K562 (cell line): ENCODE measurements at regions not wholly inside any gene's neighbourhood (a gene's known extent, or its start where the extent isn't known, plus 50 kb on each side); places are given as distances from the start of the nearest gene placed in this dataset.

Experiments
- ATAC-seq: fragments of 200-7000 bp; cut with Tn5 transposase; 3 replicates; pipeline ENCODE4 v1.9.1; 2020; ENCODE audit warnings: moderate library complexity
- BruUV-seq: library from RNA; stranded (reverse); fragments of 400-500 nt; replicated peaks from 2 replicates; lab custom pipeline; 2021; lab: Mats Ljungman, UMichigan
- CTCF ChIA-PET: fragments of 300-600 bp; formaldehyde crosslinking; extraction: SDS; loops from one replicate; lab custom pipeline; 2021; ENCODE audit warnings: low intra/inter-chr PET ratio; lab: Yijun Ruan, JAX
- POLR2A ChIA-PET: fragments of 300-600, 350-650 bp; sonication (Branson Sonifier 250); formaldehyde crosslinking; extraction: SDS; loops from one replicate; lab custom pipeline; 2021; ENCODE audit warnings: antibody characterized with exemption, inconsistent platforms; lab: Yijun Ruan, JAX
- DNase-seq, 4 experiments: peaks; one replicate each; pipeline versions ENCODE4 v3.0.0 to v3.0.0-alpha.2; 2011 to 2018; ENCODE audit warnings: low spot score in 3 of 4, mixed read lengths in 3 of 4; ENCODE audit errors: extremely low read depth in 1 of 4
- FAIRE-seq: peaks from 2 replicates; lab custom pipeline; 2011; peaks lifted over from hg19 to GRCh38; lab: Jason Lieb, UNC
- H2AFZ ChIP-seq: 2 replicates; pipeline ENCODE4 v1.6.0; 2011; ENCODE audit warnings: low read depth, low read length, control low read depth, inconsistent platforms
- H3K27ac ChIP-seq: fragments of 200-600 bp; 3 replicates; pipeline ENCODE4 v1.8.0; 2011; ENCODE audit warnings: low read depth, mild to moderate bottlenecking, control low read depth, inconsistent platforms, low read length, moderate library complexity, mixed read lengths; ENCODE audit errors: extremely low read depth
- H3K27me3 ChIP-seq, 2 experiments: fragments of 300-600 bp in 1 of 2; 2 replicates in 1 of 2; 3 replicates in 1 of 2; pipeline versions ENCODE4 v1.6.0 to v1.8.0; 2011; ENCODE audit warnings: inconsistent platforms in 2 of 2, low read length in 2 of 2, mild to moderate bottlenecking in 1 of 2, mixed read lengths in 1 of 2, moderate library complexity in 1 of 2; ENCODE audit not compliant: control insufficient read depth in 2 of 2, insufficient read depth in 2 of 2
- H3K36me3 ChIP-seq: fragments of 300-600 bp; 3 replicates; pipeline ENCODE4 v1.8.0; 2011; ENCODE audit warnings: mild to moderate bottlenecking, low read length, inconsistent platforms; ENCODE audit not compliant: control insufficient read depth, insufficient read depth
- H3K4me1 ChIP-seq, 2 experiments: fragments of 200-600 bp in 1 of 2; replicated peaks in 1 of 2; 2 replicates in 1 of 2; 3 replicates in 1 of 2; pipeline versions ENCODE4 v1.5.1 to v1.8.0; 2011; ENCODE audit warnings: inconsistent platforms in 2 of 2, low read length in 2 of 2, mild to moderate bottlenecking in 1 of 2, mixed read lengths in 1 of 2, moderate library complexity in 1 of 2; ENCODE audit not compliant: control insufficient read depth in 2 of 2, insufficient read depth in 2 of 2
- H3K4me2 ChIP-seq: 2 replicates; pipeline ENCODE4 v1.6.1; 2011; ENCODE audit warnings: low read length, control low read depth, inconsistent platforms, mixed read lengths; ENCODE audit not compliant: insufficient read depth
- H3K4me3 ChIP-seq: fragments of 200-600 bp; sonication (generic), shearing (Covaris generic); 2 replicates; pipeline ENCODE4 v1.5.1; 2016; ENCODE audit warnings: control low read depth, inconsistent platforms
- H3K79me2 ChIP-seq: fragments of 200-600 bp; 3 replicates; pipeline ENCODE4 v1.8.0; 2011; ENCODE audit warnings: low read length, inconsistent platforms; ENCODE audit not compliant: control insufficient read depth, insufficient read depth
- H3K9ac ChIP-seq, 2 experiments: 2 replicates each; pipeline versions ENCODE4 v1.6.0 to v1.6.1; 2011; ENCODE audit warnings: low read depth in 2 of 2, low read length in 2 of 2, control low read depth in 1 of 2, inconsistent platforms in 1 of 2, mild to moderate bottlenecking in 1 of 2, mixed read lengths in 1 of 2; ENCODE audit not compliant: insufficient read depth in 1 of 2
- H3K9me1 ChIP-seq: one replicate; pipeline ENCODE4 v1.6.0; 2011; ENCODE audit warnings: inconsistent platforms, mild to moderate bottlenecking, low read length, moderate library complexity; ENCODE audit not compliant: control insufficient read depth, insufficient read depth
- H3K9me3 ChIP-seq: replicated peaks from 2 replicates; pipeline ENCODE4 v1.5.1; 2011; ENCODE audit warnings: low read depth, low read length, inconsistent platforms; ENCODE audit not compliant: control insufficient read depth, insufficient read depth
- H4K20me1 ChIP-seq: replicated peaks from 2 replicates; pipeline ENCODE4 v1.6.1; 2011; ENCODE audit warnings: low read length, inconsistent platforms, mixed read lengths; ENCODE audit not compliant: control insufficient read depth, insufficient read depth
- FIP1L1 ChIP-seq: fragments of 200-400 bp; formaldehyde crosslinking; IDR thresholded peaks from 2 replicates; pipeline ENCODE4 v1.6.1; 2018; ENCODE audit warnings: mild to moderate bottlenecking, low read depth, low read length; ENCODE audit not compliant: poor library complexity, severe bottlenecking
- HSF4 ChIP-seq: fragments of 250-450 bp; sonication (Bioruptor Pico); IDR thresholded peaks from 2 replicates; pipeline ENCODE4 v2.1.2; 2022; ENCODE audit warnings: mild to moderate bottlenecking, moderate library complexity, borderline replicate concordance
- JUN ChIP-seq, 2 experiments: sonication (generic) in 1 of 2; formaldehyde crosslinking in 1 of 2; IDR thresholded peaks; 2 replicates each; pipeline versions ENCODE4 v1.6.1 to v1.8.0; 2012 to 2022; ENCODE audit warnings: borderline replicate concordance in 2 of 2, mild to moderate bottlenecking in 2 of 2, improper control_type of control experiment in 1 of 2, low read depth in 1 of 2, low read length in 1 of 2, missing genetic modification reagents in 1 of 2
- KDM4B ChIP-seq, 2 experiments: fragments of 450-650 bp in 1 of 2; sonication (generic) in 1 of 2; IDR thresholded peaks; 2 replicates each; pipeline ENCODE4 v1.6.1; 2016 to 2017; ENCODE audit warnings: borderline replicate concordance in 2 of 2, antibody characterized with exemption in 1 of 2, low read depth in 1 of 2, mild to moderate bottlenecking in 1 of 2
- MAZ ChIP-seq, 2 experiments: fragments of 450-650 bp in 1 of 2; sonication (generic) in 1 of 2; formaldehyde crosslinking; IDR thresholded peaks in 1 of 2; conservative IDR thresholded peaks in 1 of 2; 2 replicates each; pipeline versions ENCODE4 v1.4.0 to v1.5.0; 2020; ENCODE audit warnings: mild to moderate bottlenecking in 1 of 2, missing genetic modification reagents in 1 of 2
- NFXL1 ChIP-seq: fragments of 450-650 bp; formaldehyde crosslinking; IDR thresholded peaks from 2 replicates; pipeline ENCODE4 v1.4.0; 2021; ENCODE audit warnings: mild to moderate bottlenecking
- PHTF2 ChIP-seq: fragments of 250-450 bp; sonication (Bioruptor Pico); IDR thresholded peaks from 2 replicates; pipeline ENCODE4 v1.5.0; 2021; ENCODE audit warnings: mild to moderate bottlenecking
- PTRF ChIP-seq: fragments of 450-650 bp; IDR thresholded peaks from 2 replicates; pipeline ENCODE4 v1.6.1; 2016; ENCODE audit warnings: mild to moderate bottlenecking, missing genetic modification characterization, missing compliant biosample characterization
- SAP30 ChIP-seq: fragments of 200-600 bp; sonication (generic); IDR thresholded peaks from 2 replicates; pipeline ENCODE4 v1.6.1; 2012; ENCODE audit warnings: borderline replicate concordance, low read depth, mild to moderate bottlenecking, moderate library complexity, low read length, control low read depth, inconsistent platforms; ENCODE audit not compliant: insufficient read depth, poor library complexity, severe bottlenecking
- SNIP1 ChIP-seq: fragments of 450-650 bp; IDR thresholded peaks from 2 replicates; pipeline ENCODE4 v1.7.1; 2017; ENCODE audit warnings: low read depth, mild to moderate bottlenecking
- ZNF445 ChIP-seq: fragments of 250-450 bp; sonication (Bioruptor Pico); IDR thresholded peaks from 2 replicates; pipeline ENCODE4 v1.4.0; 2020; ENCODE audit warnings: low read depth, mild to moderate bottlenecking, moderate library complexity
- WGBS: fragments of 100-300 bp; shearing (Covaris generic); methylation state at CpG from one replicate; pipeline ENCODE4 v1.1.6; 2016; ENCODE audit warnings: low coverage, mixed read lengths; ENCODE audit not compliant: insufficient coverage; ENCODE audit errors: missing lambda C conversion rate; 5-methylcytosine and 5-hydroxymethylcytosine counted together
- in situ Hi-C: fragments of 300-500 bp; cut with MboI; formaldehyde crosslinking; loops from 4 replicates; pipeline ENCODE4 v1.15.0; 2018; ENCODE audit warnings: inconsistent platforms, mixed read lengths
- intact Hi-C: fragments of 100-400 bp; cut with micrococcal nuclease; formaldehyde crosslinking; loops from 2 replicates; pipeline ENCODE4 v1.14.2; 2022

DNA sequence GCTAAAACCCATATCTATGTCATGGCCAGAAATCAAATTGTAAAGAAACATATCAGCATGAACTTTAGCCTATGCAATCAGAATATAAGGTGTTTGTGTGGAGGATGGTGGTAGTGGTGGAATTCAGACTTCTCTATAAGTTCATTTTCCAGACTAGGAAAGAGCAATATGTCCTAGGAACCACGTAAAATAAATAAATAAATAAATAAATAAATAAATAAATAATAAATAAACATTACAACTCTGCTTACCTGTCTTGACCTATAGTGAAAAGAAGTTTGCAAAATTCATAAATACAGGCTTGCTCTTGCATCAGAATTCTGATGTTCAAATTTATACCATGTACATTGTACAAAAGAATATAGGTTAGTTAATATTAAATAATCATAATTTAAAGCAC, 1382.6 kb upstream of the ADGRL2 start:
- H4K20me1 ChIP-seq = no peaks in the 10 kb centered on the region
- H2AFZ ChIP-seq = no peak overlapping the region
- no peak overlapping the region for H3K27ac ChIP-seq
- FAIRE-seq (no peak), ATAC-seq (no peak), DNase-seq (no peak)
- intact Hi-C loops = no loop called here
- BruUV-seq = no TSS peak
- no peaks in the 10 kb centered on the region for H3K27me3 ChIP-seq
- in situ Hi-C loops = no loop called here
- no peaks in the 10 kb centered on the region for H3K9me3 ChIP-seq
- 0% methylated on average over 1 of the region's 1 CpG for WGBS
- H3K9ac ChIP-seq = no peak overlapping the region
- no peaks in the 10 kb centered on the region for H3K36me3 ChIP-seq
- TF ChIP-seq NFXL1 (CRISPR knock-in tag) = no peak
- TF ChIP-seq MAZ (CRISPR knock-in tag; conservative IDR thresholded peaks at IDR 0.05 in 1 of 2, IDR thresholded peaks at IDR 0.05 in 1 of 2) = no peak
- no peak for TF ChIP-seq KDM4B (IDR thresholded peaks at IDR 0.05; ENCODE audit: borderline replicate concordance in 2 of 2, low read depth in 1 of 2)
- TF ChIP-seq SNIP1 = no peak
- no peak for TF ChIP-seq PTRF (tag)
- TF ChIP-seq FIP1L1 = no peak
- TF ChIP-seq PHTF2 = no peak
- TF ChIP-seq SAP30 = no peak
- TF ChIP-seq HSF4 (CRISPR knock-in tag) = no peak
- TF ChIP-seq JUN (IDR thresholded peaks at IDR 0.05; ENCODE audit: borderline replicate concordance, low read depth, low read length) = no peak
- no peak for TF ChIP-seq JUN (CRISPR knock-in tag; IDR thresholded peaks at IDR 0.05; ENCODE audit: borderline replicate concordance)
- TF ChIP-seq ZNF445 (CRISPR knock-in tag) = no peak
- ChIA-PET CTCF (no interaction called here), POLR2A (no interaction called here)
- no peaks in the 10 kb centered on the region for H3K4me1 ChIP-seq
- no peaks in the 10 kb centered on the region for H3K9me1 ChIP-seq
- H3K79me2 ChIP-seq = no peaks in the 10 kb centered on the region
- no peak overlapping the region for H3K4me2 ChIP-seq
- H3K4me3 ChIP-seq = no peak overlapping the region
